OCI-LY3 (cell line): ENCODE measurements at regions not wholly inside any gene's neighbourhood (a gene's known extent, or its start where the extent isn't known, plus 50 kb on each side); places are given as distances from the start of the nearest gene placed in this dataset.

ENCODE experiments used
- H2AFZ ChIP-seq: fragments of 200-600, 300-600 bp; shearing (Covaris generic); 2 replicates; pipeline ENCODE4 v1.6.0; 2014; ENCODE audit warnings: antibody characterized with exemption, low read depth, low read length
- H3K27ac ChIP-seq: fragments of 200-600, 300-600 bp; sonication (generic); 2 replicates; pipeline ENCODE4 v1.5.1; 2014; ENCODE audit warnings: mild to moderate bottlenecking, low read length, moderate library complexity, mixed read lengths
- H3K27me3 ChIP-seq: fragments of 200-600, 300-600 bp; sonication (generic); 2 replicates; pipeline ENCODE4 v1.6.1; 2014; ENCODE audit warnings: low read depth, low read length, mixed read lengths
- H3K36me3 ChIP-seq: fragments of 200-600, 300-600 bp; sonication (generic); replicated peaks from 2 replicates; pipeline ENCODE3; 2014; ENCODE audit warnings: low read depth, low read length, mixed read lengths
- H3K4me1 ChIP-seq: fragments of 300-600, 200-600 bp; sonication (generic); 2 replicates; pipeline ENCODE4 v1.6.1; 2014; ENCODE audit warnings: low read length, mixed read lengths
- H3K4me2 ChIP-seq: fragments of 200-600, 300-600 bp; sonication (generic); 2 replicates; pipeline ENCODE4 v1.6.1; 2014; ENCODE audit warnings: low read length, mixed read lengths
- H3K4me3 ChIP-seq: fragments of 300-600, 200-600 bp; sonication (generic); 2 replicates; pipeline ENCODE4 v1.5.1; 2014; ENCODE audit warnings: antibody characterized with exemption, mild to moderate bottlenecking, low read length, moderate library complexity
- H3K79me2 ChIP-seq: fragments of 300-600, 200-600 bp; shearing (Covaris generic); 2 replicates; pipeline ENCODE4 v1.6.1; 2014; ENCODE audit warnings: mild to moderate bottlenecking, low read length, mixed read lengths
- H3K9ac ChIP-seq: fragments of 300-600, 200-600 bp; shearing (Covaris generic); 2 replicates; pipeline ENCODE4 v1.6.0; 2014; ENCODE audit warnings: mild to moderate bottlenecking, low read length, moderate library complexity
- H3K9me3 ChIP-seq: fragments of 200-600, 300-600 bp; shearing (Covaris generic); 2 replicates; pipeline ENCODE4 v1.6.1; 2014; ENCODE audit warnings: low read length, mixed read lengths; ENCODE audit not compliant: insufficient read depth
- H4K20me1 ChIP-seq: fragments of 200-600, 300-600 bp; sonication (generic); 2 replicates; pipeline ENCODE4 v1.6.1; 2016; ENCODE audit warnings: low read length, mixed read lengths; ENCODE audit not compliant: insufficient read depth
- CTCF ChIP-seq: fragments of 200-600, 300-600 bp; sonication (generic); IDR thresholded peaks from 2 replicates; pipeline ENCODE4 v1.5.1; 2014; ENCODE audit warnings: antibody characterized with exemption, low read length, low read depth
- EZH2phosphoT487 ChIP-seq: fragments of 200-600 bp; shearing (Covaris generic); IDR thresholded peaks from 2 replicates; pipeline ENCODE4 v1.6.1; 2018; ENCODE audit warnings: antibody characterized with exemption, mixed run types, low read depth

DNA sequence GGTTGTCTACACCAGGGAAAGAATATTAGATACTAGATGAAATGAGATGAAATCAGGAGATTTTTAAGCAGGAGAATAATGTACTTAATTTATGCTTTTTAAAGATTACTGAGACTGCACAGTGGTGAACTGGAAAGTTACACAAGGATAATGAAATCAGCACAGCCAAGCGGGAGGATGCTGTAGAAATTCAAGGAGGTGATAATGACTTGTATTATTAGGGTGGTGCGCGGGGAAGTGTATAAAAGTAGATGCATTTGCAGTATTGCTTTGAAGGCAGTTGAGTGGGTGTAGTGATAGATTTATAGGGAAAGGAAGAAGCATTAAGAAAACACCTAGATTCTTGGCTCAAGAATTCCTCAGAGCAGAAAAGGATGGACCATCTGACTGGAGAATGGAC lies 359.5 kb upstream of the SPHKAP start:
- Histone ChIP-seq H4K20me1 (no peaks in the 10 kb centered on the region), H3K79me2 (no peaks in the 10 kb centered on the region), H3K27me3 (no peaks in the 10 kb centered on the region), H3K9me3 (peaks cover 4% of the 10 kb centered on the region; the same call in 1 of the 2 replicates), H3K9ac (no peak overlapping the region), H3K4me2 (no peak overlapping the region), H3K27ac (no peak overlapping the region), H3K4me1 (no peaks in the 10 kb centered on the region), H3K36me3 (no peaks in the 10 kb centered on the region), H3K4me3 (no peak overlapping the region), H2AFZ (no peak overlapping the region)
- TF ChIP-seq CTCF (no peak), EZH2phosphoT487 (no peak)

DNA sequence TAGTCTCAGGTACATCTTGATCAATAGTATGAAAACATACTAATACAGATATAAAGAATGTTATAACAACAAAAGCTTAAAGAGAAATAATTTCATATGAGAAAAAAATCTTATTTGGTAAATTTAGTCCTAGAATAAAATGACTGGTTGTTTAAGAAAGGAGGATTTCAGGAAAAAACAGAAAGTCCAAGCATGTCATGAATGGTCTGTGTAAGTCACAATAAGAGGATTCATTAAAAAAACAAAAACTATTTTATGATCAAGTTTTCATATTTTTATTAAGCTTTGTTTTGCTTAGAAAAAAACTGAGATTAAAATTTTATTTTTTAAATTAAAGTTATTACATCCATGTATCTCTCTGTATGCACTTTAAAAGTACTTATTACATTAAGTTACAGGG lies 353.9 kb upstream of the SPHKAP start:
- H3K4me3 ChIP-seq: no peak overlapping the region
- no peaks in the 10 kb centered on the region for H3K27me3 ChIP-seq
- no peaks in the 10 kb centered on the region for H3K4me1 ChIP-seq
- H3K9me3 ChIP-seq: peaks cover 4% of the 10 kb centered on the region; the same call in 1 of the 2 replicates
- no peak overlapping the region for H2AFZ ChIP-seq
- no peak overlapping the region for H3K27ac ChIP-seq
- no peaks in the 10 kb centered on the region for H4K20me1 ChIP-seq
- H3K36me3 ChIP-seq: no peaks in the 10 kb centered on the region
- no peak overlapping the region for H3K4me2 ChIP-seq
- TF ChIP-seq CTCF (no peak), EZH2phosphoT487 (no peak)
- H3K9ac ChIP-seq: no peak overlapping the region
- H3K79me2 ChIP-seq: no peaks in the 10 kb centered on the region

DNA sequence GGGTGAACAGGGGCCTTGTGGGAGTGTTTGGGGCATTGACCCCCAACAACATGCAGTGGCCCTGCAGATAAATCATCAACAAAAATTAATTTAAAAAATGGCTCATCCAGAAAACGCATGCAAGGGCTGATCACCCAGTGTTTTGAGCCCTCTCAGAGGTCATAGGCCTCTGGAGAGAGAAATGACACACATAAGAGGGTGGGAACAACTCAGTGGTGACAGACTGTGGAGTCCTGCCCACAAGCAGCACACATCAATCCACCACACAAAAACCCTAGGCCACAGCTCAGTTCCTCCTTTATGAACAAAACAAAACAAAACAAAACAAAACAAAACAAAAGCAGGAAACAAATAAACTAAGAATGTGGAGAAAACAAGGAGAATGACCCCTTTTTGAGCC lies 351.7 kb upstream of the SPHKAP start:
- Histone ChIP-seq H3K36me3 (no peaks in the 10 kb centered on the region), H4K20me1 (no peaks in the 10 kb centered on the region), H3K9me3 (peaks cover 4% of the 10 kb centered on the region; the same call in 1 of the 2 replicates), H3K4me3 (no peak overlapping the region), H3K79me2 (no peaks in the 10 kb centered on the region), H3K27ac (no peak overlapping the region), H3K4me1 (no peaks in the 10 kb centered on the region), H2AFZ (no peak overlapping the region), H3K4me2 (no peak overlapping the region), H3K27me3 (no peaks in the 10 kb centered on the region), H3K9ac (no peak overlapping the region)
- no peak for TF ChIP-seq CTCF
- TF ChIP-seq EZH2phosphoT487: no peak

- no peak overlapping the region for H3K27ac ChIP-seq
- no peak overlapping the region for H3K4me2 ChIP-seq
- TF ChIP-seq CTCF: no peak
- no peak for TF ChIP-seq EZH2phosphoT487
- H3K9ac ChIP-seq: no peak overlapping the region
- peaks cover 4% of the 10 kb centered on the region; the same call in 1 of the 2 replicates for H3K9me3 ChIP-seq
- no peak overlapping the region for H2AFZ ChIP-seq
- no peak overlapping the region for H3K4me3 ChIP-seq
- H3K36me3 ChIP-seq: no peaks in the 10 kb centered on the region
- H3K4me1 ChIP-seq: no peaks in the 10 kb centered on the region
- no peaks in the 10 kb centered on the region for H4K20me1 ChIP-seq
- no peaks in the 10 kb centered on the region for H3K27me3 ChIP-seq
- H3K79me2 ChIP-seq: no peaks in the 10 kb centered on the region
Measured at GRCh38 chr2:228532233-228532632, 350.7 kb upstream of the SPHKAP start.
